Coronary artery (tissue), 2 donors: ENCODE measurements at regions not wholly inside any gene's neighbourhood (a gene's known extent, or its start where the extent isn't known, plus 50 kb on each side); places are given as distances from the start of the nearest gene placed in this dataset.

Experiments
- DNase-seq: peaks from one replicate; pipeline ENCODE4 v3.0.0-alpha.2; 2017; ENCODE audit warnings: low spot score
- H3K27ac ChIP-seq, 2 donors: fragments of 200-600 bp; sonication (generic); one replicate each; pipeline ENCODE4 v1.5.1; 2016 to 2019
- H3K4me3 ChIP-seq: fragments of 200-600 bp; sonication (generic); 2 replicates; pipeline ENCODE4 v1.5.1; 2016; ENCODE audit warnings: mild to moderate bottlenecking, moderate library complexity
- TF ChIP-seq, protein P1 (sequence below): fragments of 200-600 bp; sonication (generic); IDR thresholded peaks from one replicate; pipeline ENCODE4 v1.5.1; 2019; ENCODE audit warnings: antibody characterized with exemption

DNA sequence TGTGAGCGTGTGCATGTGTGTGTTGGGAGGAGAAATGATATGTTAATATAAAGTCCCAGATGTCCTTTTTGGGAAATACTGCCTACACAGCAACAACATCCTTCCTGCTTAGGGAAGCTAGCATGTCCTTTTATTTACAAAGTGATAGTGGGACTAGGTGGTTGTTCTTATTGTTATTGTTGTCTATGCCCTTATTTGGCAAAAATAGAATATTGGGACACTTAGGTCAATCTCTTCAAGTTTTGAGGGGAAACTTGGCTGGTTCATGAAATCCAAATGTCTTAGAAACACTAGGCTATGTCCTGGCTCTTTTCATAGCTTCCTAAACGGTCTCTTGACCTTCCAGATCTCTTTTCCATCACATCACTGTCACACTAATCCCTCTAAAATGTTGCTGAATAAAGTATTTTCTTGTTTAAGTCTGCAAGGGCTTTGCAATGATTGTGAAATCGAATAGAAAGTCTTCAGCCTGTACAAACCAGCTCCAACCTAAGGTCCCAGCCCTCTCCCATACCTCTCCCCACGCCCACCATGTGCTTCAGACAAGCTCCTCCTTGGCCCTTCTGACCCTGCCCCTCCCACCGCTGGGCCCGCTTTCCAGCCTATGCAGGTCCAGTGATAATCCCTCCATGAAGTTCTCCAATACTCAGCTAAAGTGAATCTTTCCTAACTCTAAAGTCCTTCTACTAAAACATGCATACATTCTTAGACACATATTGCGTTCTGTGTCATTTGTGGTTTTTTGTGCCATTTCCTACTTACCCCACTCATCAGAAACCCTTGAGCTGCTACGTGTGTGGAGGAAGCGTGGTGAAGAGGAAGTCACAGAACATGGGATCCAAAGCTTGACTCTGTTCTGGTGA lies 205.1 kb downstream of the LY86 start:
- H3K27ac ChIP-seq: peak overlapping the region in 1 of 2 donors; percentile 32
- DNase-seq: no peak
- TF ChIP-seq, protein P1, sequence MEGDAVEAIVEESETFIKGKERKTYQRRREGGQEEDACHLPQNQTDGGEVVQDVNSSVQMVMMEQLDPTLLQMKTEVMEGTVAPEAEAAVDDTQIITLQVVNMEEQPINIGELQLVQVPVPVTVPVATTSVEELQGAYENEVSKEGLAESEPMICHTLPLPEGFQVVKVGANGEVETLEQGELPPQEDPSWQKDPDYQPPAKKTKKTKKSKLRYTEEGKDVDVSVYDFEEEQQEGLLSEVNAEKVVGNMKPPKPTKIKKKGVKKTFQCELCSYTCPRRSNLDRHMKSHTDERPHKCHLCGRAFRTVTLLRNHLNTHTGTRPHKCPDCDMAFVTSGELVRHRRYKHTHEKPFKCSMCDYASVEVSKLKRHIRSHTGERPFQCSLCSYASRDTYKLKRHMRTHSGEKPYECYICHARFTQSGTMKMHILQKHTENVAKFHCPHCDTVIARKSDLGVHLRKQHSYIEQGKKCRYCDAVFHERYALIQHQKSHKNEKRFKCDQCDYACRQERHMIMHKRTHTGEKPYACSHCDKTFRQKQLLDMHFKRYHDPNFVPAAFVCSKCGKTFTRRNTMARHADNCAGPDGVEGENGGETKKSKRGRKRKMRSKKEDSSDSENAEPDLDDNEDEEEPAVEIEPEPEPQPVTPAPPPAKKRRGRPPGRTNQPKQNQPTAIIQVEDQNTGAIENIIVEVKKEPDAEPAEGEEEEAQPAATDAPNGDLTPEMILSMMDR: no peak
- no peak overlapping the region for H3K4me3 ChIP-seq

DNA sequence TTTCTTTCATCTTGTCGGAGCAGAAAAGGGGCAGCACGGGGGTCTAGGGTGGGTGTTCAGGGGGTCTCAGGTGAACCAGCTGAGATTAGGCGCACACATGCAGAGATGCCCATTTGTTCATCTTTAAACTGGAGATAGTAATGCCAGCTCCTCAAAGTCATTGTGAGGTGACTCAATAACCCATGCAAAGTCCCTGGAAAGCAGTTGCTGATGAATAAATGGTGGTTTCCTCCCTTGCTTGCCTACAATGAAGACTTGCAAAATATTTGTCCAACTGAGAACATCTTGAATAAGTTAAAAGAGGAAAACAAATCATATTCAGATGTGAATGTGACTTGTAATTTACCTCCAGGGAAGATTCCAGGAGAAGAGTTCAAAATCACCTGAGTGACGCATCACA lies 206.9 kb downstream of the LY86 start:
- TF ChIP-seq, protein P1: no peak
- Histone ChIP-seq H3K27ac (no peak overlapping the region), H3K4me3 (no peak overlapping the region)
- DNase-seq: no peak

DNA sequence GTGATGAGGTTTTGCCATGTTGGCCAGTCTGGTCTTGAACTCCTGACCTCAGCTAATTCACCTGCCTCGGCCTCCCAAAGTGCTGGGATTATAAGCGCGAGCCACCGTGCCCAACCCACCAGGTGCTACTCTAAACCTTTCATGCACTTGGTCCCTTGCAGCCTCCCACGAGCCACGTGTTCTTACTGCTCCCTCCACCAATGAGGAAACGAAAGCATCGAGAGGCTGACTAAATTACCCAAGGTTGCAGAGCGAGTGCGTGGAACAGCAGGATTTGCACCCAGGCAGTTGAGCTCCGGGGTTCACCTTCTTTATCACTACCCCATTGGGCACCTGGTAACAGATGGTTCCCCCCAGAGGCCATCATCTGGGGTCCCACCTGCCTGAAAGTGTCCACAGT lies 208.3 kb downstream of the LY86 start:
- Histone ChIP-seq H3K27ac (no peak overlapping the region), H3K4me3 (no peak overlapping the region)
- DNase-seq: no peak
- TF ChIP-seq, protein P1: no peak

DNA sequence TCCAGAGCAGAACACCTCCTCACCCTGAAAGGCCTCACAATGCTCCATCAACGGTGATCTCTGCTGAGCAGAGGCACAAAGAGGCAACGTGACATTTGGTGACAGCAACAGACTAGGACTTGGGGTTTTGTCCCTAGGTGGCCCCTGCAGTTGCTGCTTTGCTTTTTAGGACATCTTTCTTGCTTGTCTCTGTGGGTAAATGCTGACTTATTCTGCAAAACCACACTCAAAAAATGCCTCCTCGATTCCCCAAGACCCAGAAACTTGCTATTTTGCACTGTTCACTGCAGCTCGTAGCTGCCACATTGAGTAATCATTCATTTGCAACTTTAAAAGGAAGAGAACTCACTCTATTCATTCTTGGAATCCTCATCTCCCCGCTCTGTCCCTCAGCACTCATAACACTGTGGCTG lies 209.9 kb downstream of the LY86 start:
- Histone ChIP-seq H3K4me3 (no peak overlapping the region), H3K27ac (no peak overlapping the region)
- DNase-seq: no peak
- TF ChIP-seq, protein P1: no peak

DNA sequence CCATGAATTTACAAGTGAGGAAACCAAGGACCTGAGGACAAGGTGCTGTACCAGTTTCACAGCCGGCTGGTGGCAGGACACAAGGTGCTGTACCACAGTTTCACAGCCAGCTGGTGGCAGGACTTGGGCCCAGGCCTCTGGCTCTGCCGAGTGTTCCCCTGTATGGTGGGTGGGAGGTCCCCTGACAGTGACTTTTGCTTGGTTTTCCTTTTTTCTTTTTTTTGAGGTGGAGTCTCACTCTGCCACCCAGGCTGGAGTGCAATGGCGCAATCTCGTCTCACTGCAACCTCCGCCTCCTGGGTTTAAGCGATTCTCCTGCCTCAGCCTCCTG lies 212.4 kb downstream of the LY86 start:
- Histone ChIP-seq H3K27ac (no peak overlapping the region), H3K4me3 (no peak overlapping the region)
- TF ChIP-seq, protein P1: no peak
- no peak for DNase-seq

DNA sequence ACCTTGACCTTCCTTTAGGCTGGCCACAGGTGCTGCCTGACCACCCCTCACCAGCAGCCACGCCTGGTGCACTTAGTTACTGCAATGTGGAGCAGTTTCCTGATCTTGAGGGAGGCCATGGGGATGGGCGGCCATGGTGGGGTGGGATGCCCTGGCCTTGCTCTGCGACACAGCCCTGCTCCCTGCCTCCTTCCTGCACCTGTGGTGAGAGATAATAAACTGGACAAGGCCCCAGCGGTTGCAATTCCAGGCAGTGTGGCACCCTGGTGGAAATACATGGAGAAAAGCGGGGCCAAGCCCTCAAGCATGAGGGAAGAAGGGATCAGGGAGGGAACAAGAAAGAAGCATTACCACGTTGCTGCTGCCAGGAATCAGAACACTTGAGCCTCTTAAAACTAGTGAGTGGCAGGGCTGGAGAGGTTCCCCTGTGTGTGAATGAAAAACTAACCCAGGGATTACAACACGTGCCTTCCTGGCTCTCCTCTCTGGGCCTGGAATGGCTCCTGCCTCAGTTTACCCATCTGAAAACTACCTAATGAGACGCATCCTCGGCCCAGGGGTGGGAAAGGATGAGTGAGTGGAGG lies 213.2 kb downstream of the LY86 start:
- TF ChIP-seq, protein P1: no peak
- no peak for DNase-seq
- no peak overlapping the region for H3K27ac ChIP-seq
- H3K4me3 ChIP-seq: no peak overlapping the region
